ENCODE measurements at regions not wholly inside any gene's neighbourhood (a gene's known extent, or its start where the extent isn't known, plus 50 kb on each side); places are given as distances from the start of the nearest gene placed in this dataset.

DNA sequence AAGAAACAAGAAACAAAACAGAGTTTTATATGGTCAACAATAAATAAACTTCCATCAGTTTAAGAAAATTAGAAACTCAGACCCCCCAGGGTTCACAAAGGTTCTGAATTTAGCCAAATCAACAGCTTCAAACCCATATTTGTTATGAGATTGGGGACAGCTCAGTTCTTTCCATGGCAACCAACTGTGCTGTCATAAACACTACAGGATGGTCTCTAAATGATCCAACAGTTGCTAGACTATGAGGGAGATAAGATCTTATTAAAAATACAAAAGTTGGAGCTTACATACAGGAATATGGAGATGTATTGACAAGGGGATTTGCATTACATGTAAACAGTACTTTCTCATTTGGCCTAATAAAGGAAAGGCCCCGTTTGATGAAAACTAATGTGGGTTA, 154.6 kb upstream of the CTAGE1 start:
- Histone ChIP-seq H3K9me3 (replicated peaks; ENCODE audit: control insufficient read depth, insufficient read depth, low read length) (no peaks in the 10 kb centered on the region), H3K4me1 (ENCODE audit: control insufficient read depth, insufficient read depth, low read length) (no peaks in the 10 kb centered on the region), H3K36me3 (ENCODE audit: control insufficient read depth in 2 of 2, insufficient read depth in 2 of 2, low read length in 1 of 2) (no peaks in the 10 kb centered on the region), H4K20me1 (ENCODE audit: control insufficient read depth, insufficient read depth) (no peaks in the 10 kb centered on the region), H3K27me3 (replicated peaks in 1 of 2; ENCODE audit: control insufficient read depth in 2 of 2, insufficient read depth in 2 of 2, low read length in 1 of 2) (no peaks in the 10 kb centered on the region), H3K9ac (ENCODE audit: control insufficient read depth, insufficient read depth, low read length) (no peak overlapping the region), H3K27ac (ENCODE audit: control insufficient read depth, insufficient read depth) (no peak overlapping the region), H3K4me2 (ENCODE audit: control insufficient read depth, insufficient read depth) (no peak overlapping the region), H2AFZ (ENCODE audit: control insufficient read depth, low read depth, low read length) (no peak overlapping the region), H3K4me3 (no peak overlapping the region), H3K79me2 (ENCODE audit: control insufficient read depth, insufficient read depth, low read length) (no peaks in the 10 kb centered on the region)
- SMC1A ChIA-PET (ENCODE audit: uncharacterized antibody, unreplicated experiment) = no interaction called here
- POLR2A ChIA-PET = no interaction called here
- ATAC-seq (no peak), DNase-seq (ENCODE audit: low read depth, low spot score) (no peak), FAIRE-seq (no peak)
- BruUV-seq (replicated peaks) = no TSS peak
- intact Hi-C loops (cut with micrococcal nuclease; ENCODE audit: unreplicated experiment) (no loop called here), in situ Hi-C loops (cut with MboI) (no loop called here)
- TF ChIP-seq IRF4 (IDR thresholded peaks at IDR 0.05; ENCODE audit: low read depth, low read length) (no peak), RFX5 (IDR thresholded peaks at IDR 0.05; ENCODE audit: low read depth, low read length) (no peak), YBX1 (IDR thresholded peaks at IDR 0.05) (no peak), PAX8 (IDR thresholded peaks at IDR 0.05) (no peak), BMI1 (IDR thresholded peaks at IDR 0.05; ENCODE audit: borderline replicate concordance) (no peak), NFXL1 (IDR thresholded peaks at IDR 0.05; ENCODE audit: borderline replicate concordance) (no peak), HDGF (IDR thresholded peaks at IDR 0.05) (no peak), YY1 (IDR thresholded peaks at IDR 0.05; ENCODE audit: low read depth, low read length) (no peak), ZNF207 (IDR thresholded peaks at IDR 0.05; ENCODE audit: borderline replicate concordance) (no peak), GABPA (IDR thresholded peaks at IDR 0.05; ENCODE audit: low read depth) (no peak), MTA3 (IDR thresholded peaks at IDR 0.05; ENCODE audit: borderline replicate concordance, low read length) (no peak)
- TF ChIP-seq, protein P1, sequence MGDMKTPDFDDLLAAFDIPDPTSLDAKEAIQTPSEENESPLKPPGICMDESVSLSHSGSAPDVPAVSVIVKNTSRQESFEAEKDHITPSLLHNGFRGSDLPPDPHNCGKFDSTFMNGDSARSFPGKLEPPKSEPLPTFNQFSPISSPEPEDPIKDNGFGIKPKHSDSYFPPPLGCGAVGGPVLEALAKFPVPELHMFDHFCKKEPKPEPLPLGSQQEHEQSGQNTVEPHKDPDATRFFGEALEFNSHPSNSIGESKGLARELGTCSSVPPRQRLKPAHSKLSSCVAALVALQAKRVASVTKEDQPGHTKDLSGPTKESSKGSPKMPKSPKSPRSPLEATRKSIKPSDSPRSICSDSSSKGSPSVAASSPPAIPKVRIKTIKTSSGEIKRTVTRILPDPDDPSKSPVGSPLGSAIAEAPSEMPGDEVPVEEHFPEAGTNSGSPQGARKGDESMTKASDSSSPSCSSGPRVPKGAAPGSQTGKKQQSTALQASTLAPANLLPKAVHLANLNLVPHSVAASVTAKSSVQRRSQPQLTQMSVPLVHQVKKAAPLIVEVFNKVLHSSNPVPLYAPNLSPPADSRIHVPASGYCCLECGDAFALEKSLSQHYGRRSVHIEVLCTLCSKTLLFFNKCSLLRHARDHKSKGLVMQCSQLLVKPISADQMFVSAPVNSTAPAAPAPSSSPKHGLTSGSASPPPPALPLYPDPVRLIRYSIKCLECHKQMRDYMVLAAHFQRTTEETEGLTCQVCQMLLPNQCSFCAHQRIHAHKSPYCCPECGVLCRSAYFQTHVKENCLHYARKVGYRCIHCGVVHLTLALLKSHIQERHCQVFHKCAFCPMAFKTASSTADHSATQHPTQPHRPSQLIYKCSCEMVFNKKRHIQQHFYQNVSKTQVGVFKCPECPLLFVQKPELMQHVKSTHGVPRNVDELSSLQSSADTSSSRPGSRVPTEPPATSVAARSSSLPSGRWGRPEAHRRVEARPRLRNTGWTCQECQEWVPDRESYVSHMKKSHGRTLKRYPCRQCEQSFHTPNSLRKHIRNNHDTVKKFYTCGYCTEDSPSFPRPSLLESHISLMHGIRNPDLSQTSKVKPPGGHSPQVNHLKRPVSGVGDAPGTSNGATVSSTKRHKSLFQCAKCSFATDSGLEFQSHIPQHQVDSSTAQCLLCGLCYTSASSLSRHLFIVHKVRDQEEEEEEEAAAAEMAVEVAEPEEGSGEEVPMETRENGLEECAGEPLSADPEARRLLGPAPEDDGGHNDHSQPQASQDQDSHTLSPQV (IDR thresholded peaks at IDR 0.05) = no peak
- TF ChIP-seq, protein P2, sequence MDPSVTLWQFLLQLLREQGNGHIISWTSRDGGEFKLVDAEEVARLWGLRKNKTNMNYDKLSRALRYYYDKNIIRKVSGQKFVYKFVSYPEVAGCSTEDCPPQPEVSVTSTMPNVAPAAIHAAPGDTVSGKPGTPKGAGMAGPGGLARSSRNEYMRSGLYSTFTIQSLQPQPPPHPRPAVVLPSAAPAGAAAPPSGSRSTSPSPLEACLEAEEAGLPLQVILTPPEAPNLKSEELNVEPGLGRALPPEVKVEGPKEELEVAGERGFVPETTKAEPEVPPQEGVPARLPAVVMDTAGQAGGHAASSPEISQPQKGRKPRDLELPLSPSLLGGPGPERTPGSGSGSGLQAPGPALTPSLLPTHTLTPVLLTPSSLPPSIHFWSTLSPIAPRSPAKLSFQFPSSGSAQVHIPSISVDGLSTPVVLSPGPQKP (IDR thresholded peaks at IDR 0.05; ENCODE audit: low read depth, low read length) = no peak
- TF ChIP-seq, protein P3, sequence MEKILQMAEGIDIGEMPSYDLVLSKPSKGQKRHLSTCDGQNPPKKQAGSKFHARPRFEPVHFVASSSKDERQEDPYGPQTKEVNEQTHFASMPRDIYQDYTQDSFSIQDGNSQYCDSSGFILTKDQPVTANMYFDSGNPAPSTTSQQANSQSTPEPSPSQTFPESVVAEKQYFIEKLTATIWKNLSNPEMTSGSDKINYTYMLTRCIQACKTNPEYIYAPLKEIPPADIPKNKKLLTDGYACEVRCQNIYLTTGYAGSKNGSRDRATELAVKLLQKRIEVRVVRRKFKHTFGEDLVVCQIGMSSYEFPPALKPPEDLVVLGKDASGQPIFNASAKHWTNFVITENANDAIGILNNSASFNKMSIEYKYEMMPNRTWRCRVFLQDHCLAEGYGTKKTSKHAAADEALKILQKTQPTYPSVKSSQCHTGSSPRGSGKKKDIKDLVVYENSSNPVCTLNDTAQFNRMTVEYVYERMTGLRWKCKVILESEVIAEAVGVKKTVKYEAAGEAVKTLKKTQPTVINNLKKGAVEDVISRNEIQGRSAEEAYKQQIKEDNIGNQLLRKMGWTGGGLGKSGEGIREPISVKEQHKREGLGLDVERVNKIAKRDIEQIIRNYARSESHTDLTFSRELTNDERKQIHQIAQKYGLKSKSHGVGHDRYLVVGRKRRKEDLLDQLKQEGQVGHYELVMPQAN (conservative IDR thresholded peaks at IDR 0.05) = no peak
- CTCF ChIA-PET = interaction anchor here (0.6 to 0.9 kb wide), 2 partner anchors 567 to 674 kb away, joined by 3 to 4 read pairs; no protein-coding TSS in a partner anchor
- WGBS (ENCODE audit: insufficient coverage, insufficient replicate concordance, low lambda C conversion rate, missing lambda C conversion rate) = 0% methylated on average over 1 of the region's 1 CpG
- RAD21 ChIA-PET (ENCODE audit: unreplicated experiment) = no interaction called here

Data from GM12878 (cell line).